SK-N-SH treated with all-trans-retinoic acid at 6 μM for 48 hours (cell line): ENCODE measurements at regions not wholly inside any gene's neighbourhood (a gene's known extent, or its start where the extent isn't known, plus 50 kb on each side); places are given as distances from the start of the nearest gene placed in this dataset.

Source experiments
- ATAC-seq: fragments of 200-7000 bp; cut with Tn5 transposase; 3 replicates; pipeline ENCODE4 v1.9.1; 2020; ENCODE audit warnings: mild to moderate bottlenecking, moderate library complexity
- ARNTL ChIP-seq: fragments of 450-650 bp; formaldehyde crosslinking; IDR thresholded peaks from 2 replicates; pipeline ENCODE4 v1.5.0; 2020; ENCODE audit warnings: low read depth, mild to moderate bottlenecking, moderate library complexity, borderline replicate concordance
- BACH2 ChIP-seq: fragments of 250-450 bp; sonication (Bioruptor Pico); IDR thresholded peaks from 2 replicates; pipeline ENCODE4 v1.9.0; 2021; ENCODE audit warnings: mild to moderate bottlenecking, borderline replicate concordance
- CSDC2 ChIP-seq: fragments of 250-450 bp; sonication (Bioruptor Pico); IDR thresholded peaks from 2 replicates; pipeline ENCODE4 v1.5.0; 2020; ENCODE audit warnings: mild to moderate bottlenecking, moderate library complexity
- CSRNP3 ChIP-seq: fragments of 250-450 bp; sonication (Bioruptor Pico); IDR thresholded peaks from 2 replicates; pipeline ENCODE4 v1.5.1; 2021; ENCODE audit warnings: mild to moderate bottlenecking, moderate library complexity
- GLIS3 ChIP-seq: fragments of 250-450 bp; sonication (Bioruptor Pico); IDR thresholded peaks from 2 replicates; pipeline ENCODE4 v1.5.0; 2020; ENCODE audit warnings: mild to moderate bottlenecking, moderate library complexity
- ISL1 ChIP-seq: fragments of 250-450 bp; sonication (Bioruptor Pico); IDR thresholded peaks from 2 replicates; pipeline ENCODE4 v2.1.2; 2022; ENCODE audit warnings: mild to moderate bottlenecking, moderate library complexity
- OSR1 ChIP-seq: fragments of 250-450 bp; sonication (Bioruptor Pico); IDR thresholded peaks from 2 replicates; pipeline ENCODE4 v1.8.0; 2022; ENCODE audit warnings: moderate library complexity, mild to moderate bottlenecking, inconsistent platforms
- PPARA ChIP-seq: fragments of 250-450 bp; sonication (Bioruptor Pico); IDR thresholded peaks from 2 replicates; pipeline ENCODE4 v1.5.0; 2020; ENCODE audit warnings: mild to moderate bottlenecking, borderline replicate concordance
- SNAI2 ChIP-seq: fragments of 250-450 bp; sonication (Bioruptor Pico); IDR thresholded peaks from 2 replicates; pipeline ENCODE4 v1.5.0; 2020; ENCODE audit warnings: mild to moderate bottlenecking, moderate library complexity
- TCF4 ChIP-seq: fragments of 250-450 bp; sonication (Bioruptor Pico); IDR thresholded peaks from 2 replicates; pipeline ENCODE4 v1.8.0; 2021; ENCODE audit warnings: mild to moderate bottlenecking, moderate library complexity, borderline replicate concordance
- TOX ChIP-seq: fragments of 250-450 bp; sonication (Bioruptor Pico); IDR thresholded peaks from 2 replicates; pipeline ENCODE4 v1.8.0; 2021; ENCODE audit warnings: mild to moderate bottlenecking, moderate library complexity, borderline replicate concordance
- ZFP3 ChIP-seq: fragments of 250-450 bp; sonication (Bioruptor Pico); IDR thresholded peaks from 2 replicates; pipeline ENCODE4 v1.5.0; 2020; ENCODE audit warnings: mild to moderate bottlenecking, moderate library complexity
- ZFP30 ChIP-seq: fragments of 450-650 bp; formaldehyde crosslinking; IDR thresholded peaks from 2 replicates; pipeline ENCODE4 v1.5.0; 2022; ENCODE audit warnings: mild to moderate bottlenecking, moderate library complexity
- ZNF565 ChIP-seq: fragments of 450-650 bp; formaldehyde crosslinking; conservative IDR thresholded peaks from 2 replicates; pipeline ENCODE4 v1.5.0; 2020; ENCODE audit warnings: low read depth, mild to moderate bottlenecking, moderate library complexity
- ZNF70 ChIP-seq: fragments of 450-650 bp; formaldehyde crosslinking; IDR thresholded peaks from 2 replicates; pipeline ENCODE4 v1.5.0; 2020; ENCODE audit warnings: mild to moderate bottlenecking, moderate library complexity
- ZNF8 ChIP-seq: fragments of 450-650 bp; formaldehyde crosslinking; IDR thresholded peaks from 2 replicates; pipeline ENCODE4 v1.5.0; 2020; ENCODE audit warnings: mild to moderate bottlenecking, moderate library complexity
- TF ChIP-seq, protein P1 (sequence below): fragments of 250-450 bp; sonication (Bioruptor Pico); IDR thresholded peaks from 2 replicates; pipeline ENCODE4 v1.8.0; 2020; ENCODE audit warnings: mild to moderate bottlenecking, moderate library complexity, borderline replicate concordance
- TF ChIP-seq, protein P2 (sequence below): fragments of 250-450 bp; sonication (Bioruptor Pico); IDR thresholded peaks from 2 replicates; pipeline ENCODE4 v1.5.0; 2020; ENCODE audit warnings: mild to moderate bottlenecking, moderate library complexity
- TF ChIP-seq, protein P3 (sequence below): fragments of 250-450 bp; sonication (Bioruptor Pico); IDR thresholded peaks from 2 replicates; pipeline ENCODE4 v1.8.0; 2021; ENCODE audit warnings: low read depth, mild to moderate bottlenecking, moderate library complexity, borderline replicate concordance

GRCh38 chr4:146032234-146032860 lies 93.7 kb upstream of the ZNF827 start:
- ATAC-seq = no peak
- TF ChIP-seq TCF4 (CRISPR knock-in tag) (no peak), TOX (no peak), ZFP30 (CRISPR knock-in tag) (no peak), ISL1 (CRISPR knock-in tag) (no peak), ZNF8 (CRISPR knock-in tag) (no peak), ZFP3 (no peak)
- TF ChIP-seq, protein P1, sequence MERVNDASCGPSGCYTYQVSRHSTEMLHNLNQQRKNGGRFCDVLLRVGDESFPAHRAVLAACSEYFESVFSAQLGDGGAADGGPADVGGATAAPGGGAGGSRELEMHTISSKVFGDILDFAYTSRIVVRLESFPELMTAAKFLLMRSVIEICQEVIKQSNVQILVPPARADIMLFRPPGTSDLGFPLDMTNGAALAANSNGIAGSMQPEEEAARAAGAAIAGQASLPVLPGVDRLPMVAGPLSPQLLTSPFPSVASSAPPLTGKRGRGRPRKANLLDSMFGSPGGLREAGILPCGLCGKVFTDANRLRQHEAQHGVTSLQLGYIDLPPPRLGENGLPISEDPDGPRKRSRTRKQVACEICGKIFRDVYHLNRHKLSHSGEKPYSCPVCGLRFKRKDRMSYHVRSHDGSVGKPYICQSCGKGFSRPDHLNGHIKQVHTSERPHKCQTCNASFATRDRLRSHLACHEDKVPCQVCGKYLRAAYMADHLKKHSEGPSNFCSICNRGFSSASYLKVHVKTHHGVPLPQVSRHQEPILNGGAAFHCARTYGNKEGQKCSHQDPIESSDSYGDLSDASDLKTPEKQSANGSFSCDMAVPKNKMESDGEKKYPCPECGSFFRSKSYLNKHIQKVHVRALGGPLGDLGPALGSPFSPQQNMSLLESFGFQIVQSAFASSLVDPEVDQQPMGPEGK (CRISPR knock-in tag) = no peak
- TF ChIP-seq, protein P2, sequence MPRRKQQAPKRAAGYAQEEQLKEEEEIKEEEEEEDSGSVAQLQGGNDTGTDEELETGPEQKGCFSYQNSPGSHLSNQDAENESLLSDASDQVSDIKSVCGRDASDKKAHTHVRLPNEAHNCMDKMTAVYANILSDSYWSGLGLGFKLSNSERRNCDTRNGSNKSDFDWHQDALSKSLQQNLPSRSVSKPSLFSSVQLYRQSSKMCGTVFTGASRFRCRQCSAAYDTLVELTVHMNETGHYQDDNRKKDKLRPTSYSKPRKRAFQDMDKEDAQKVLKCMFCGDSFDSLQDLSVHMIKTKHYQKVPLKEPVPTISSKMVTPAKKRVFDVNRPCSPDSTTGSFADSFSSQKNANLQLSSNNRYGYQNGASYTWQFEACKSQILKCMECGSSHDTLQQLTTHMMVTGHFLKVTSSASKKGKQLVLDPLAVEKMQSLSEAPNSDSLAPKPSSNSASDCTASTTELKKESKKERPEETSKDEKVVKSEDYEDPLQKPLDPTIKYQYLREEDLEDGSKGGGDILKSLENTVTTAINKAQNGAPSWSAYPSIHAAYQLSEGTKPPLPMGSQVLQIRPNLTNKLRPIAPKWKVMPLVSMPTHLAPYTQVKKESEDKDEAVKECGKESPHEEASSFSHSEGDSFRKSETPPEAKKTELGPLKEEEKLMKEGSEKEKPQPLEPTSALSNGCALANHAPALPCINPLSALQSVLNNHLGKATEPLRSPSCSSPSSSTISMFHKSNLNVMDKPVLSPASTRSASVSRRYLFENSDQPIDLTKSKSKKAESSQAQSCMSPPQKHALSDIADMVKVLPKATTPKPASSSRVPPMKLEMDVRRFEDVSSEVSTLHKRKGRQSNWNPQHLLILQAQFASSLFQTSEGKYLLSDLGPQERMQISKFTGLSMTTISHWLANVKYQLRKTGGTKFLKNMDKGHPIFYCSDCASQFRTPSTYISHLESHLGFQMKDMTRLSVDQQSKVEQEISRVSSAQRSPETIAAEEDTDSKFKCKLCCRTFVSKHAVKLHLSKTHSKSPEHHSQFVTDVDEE (CRISPR knock-in tag) = no peak
- TF ChIP-seq, protein P3, sequence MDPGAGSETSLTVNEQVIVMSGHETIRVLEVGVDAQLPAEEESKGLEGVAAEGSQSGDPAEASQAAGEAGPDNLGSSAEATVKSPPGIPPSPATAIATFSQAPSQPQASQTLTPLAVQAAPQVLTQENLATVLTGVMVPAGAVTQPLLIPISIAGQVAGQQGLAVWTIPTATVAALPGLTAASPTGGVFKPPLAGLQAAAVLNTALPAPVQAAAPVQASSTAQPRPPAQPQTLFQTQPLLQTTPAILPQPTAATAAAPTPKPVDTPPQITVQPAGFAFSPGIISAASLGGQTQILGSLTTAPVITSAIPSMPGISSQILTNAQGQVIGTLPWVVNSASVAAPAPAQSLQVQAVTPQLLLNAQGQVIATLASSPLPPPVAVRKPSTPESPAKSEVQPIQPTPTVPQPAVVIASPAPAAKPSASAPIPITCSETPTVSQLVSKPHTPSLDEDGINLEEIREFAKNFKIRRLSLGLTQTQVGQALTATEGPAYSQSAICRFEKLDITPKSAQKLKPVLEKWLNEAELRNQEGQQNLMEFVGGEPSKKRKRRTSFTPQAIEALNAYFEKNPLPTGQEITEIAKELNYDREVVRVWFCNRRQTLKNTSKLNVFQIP (CRISPR knock-in tag) = no peak
- TF ChIP-seq, all 23 proteins: peak for 0

DNA sequence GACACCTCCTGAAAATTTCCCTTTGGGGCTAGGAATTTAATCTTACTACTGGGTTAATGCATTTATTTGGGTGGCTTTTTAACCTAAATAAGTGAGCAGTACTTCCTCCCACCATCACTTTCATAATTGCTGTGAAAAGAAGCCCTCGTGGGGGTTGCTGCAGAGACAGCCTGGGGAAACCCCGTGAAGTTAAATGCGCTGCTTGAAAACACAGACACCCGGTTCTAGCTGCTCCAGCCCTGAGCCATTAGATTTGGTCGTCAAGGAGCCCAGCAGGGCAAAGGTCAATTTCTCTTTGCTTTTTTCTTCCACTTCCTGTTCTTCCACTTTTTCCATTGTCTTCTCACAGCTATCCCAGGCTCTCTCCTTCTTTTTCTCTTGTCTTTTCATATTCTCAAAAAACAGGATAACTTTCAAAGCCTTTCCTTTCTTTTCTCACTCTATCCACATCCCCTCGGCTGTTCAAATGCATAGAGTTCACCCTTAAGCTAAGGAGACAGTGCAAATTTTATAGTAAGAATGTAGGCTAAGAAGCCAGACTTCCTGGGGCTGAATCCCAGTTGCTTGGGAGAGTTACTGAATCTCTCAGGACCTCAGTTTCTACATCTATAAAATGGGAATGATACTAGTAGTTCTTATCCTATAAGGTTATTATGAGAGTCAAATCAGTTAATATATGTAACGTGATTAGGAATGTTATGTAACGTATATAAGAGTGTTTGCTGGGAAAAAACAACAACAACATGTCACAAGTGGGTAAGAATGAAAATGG lies 91.5 kb upstream of the ZNF827 start:
- TF ChIP-seq GLIS3 = no peak
- TF ChIP-seq SNAI2 (CRISPR knock-in tag) = no peak
- TF ChIP-seq ZFP30 (CRISPR knock-in tag) = no peak
- TF ChIP-seq ARNTL (CRISPR knock-in tag) = no peak
- TF ChIP-seq CSRNP3 (CRISPR knock-in tag) = no peak
- TF ChIP-seq BACH2 (CRISPR knock-in tag) = no peak
- no peak for ATAC-seq

- no peak for ATAC-seq
- TF ChIP-seq CSDC2 (CRISPR knock-in tag) (no peak), ISL1 (CRISPR knock-in tag) (no peak), CSRNP3 (CRISPR knock-in tag) (no peak), SNAI2 (CRISPR knock-in tag) (no peak), GLIS3 (no peak), OSR1 (no peak), TCF4 (CRISPR knock-in tag) (no peak), ZNF70 (CRISPR knock-in tag) (no peak), ZNF8 (CRISPR knock-in tag) (no peak), BACH2 (CRISPR knock-in tag) (no peak), ZFP3 (no peak), PPARA (no peak), ARNTL (CRISPR knock-in tag) (no peak), TOX (no peak), ZNF565 (CRISPR knock-in tag) (no peak)
- TF ChIP-seq, protein P2 (CRISPR knock-in tag) = no peak
- TF ChIP-seq, protein P1 (CRISPR knock-in tag) = no peak
Observed at GRCh38 chr4:146029147-146029546, 90.5 kb upstream of the ZNF827 start.
